H1 (cell line): ENCODE measurements at regions not wholly inside any gene's neighbourhood (a gene's known extent, or its start where the extent isn't known, plus 50 kb on each side); places are given as distances from the start of the nearest gene placed in this dataset.

Experiments
- CTCF ChIA-PET: fragments of 300-600 bp; sonication (Branson Sonifier 250); formaldehyde crosslinking; loops from one replicate; lab custom pipeline; 2021; ENCODE audit not compliant: partially characterized antibody; lab: Charles Lee
- POLR2A ChIA-PET: fragments of 300-600 bp; sonication (Branson Sonifier 250); formaldehyde crosslinking; loops from one replicate; lab custom pipeline; 2021; ENCODE audit warnings: inconsistent platforms; ENCODE audit not compliant: partially characterized antibody; lab: Charles Lee
- DNase-seq, 2 experiments: peaks; one replicate each; pipeline versions ENCODE4 v3.0.0 to v3.0.0-alpha.2; 2010 to 2022; ENCODE audit warnings: low spot score in 2 of 2, low read depth in 1 of 2, mixed read lengths in 1 of 2
- FAIRE-seq: peaks from 2 replicates; lab custom pipeline; 2011; peaks lifted over from hg19 to GRCh38; lab: Jason Lieb, UNC
- H2AFZ ChIP-seq: 2 replicates; pipeline ENCODE4 v1.8.1; 2012; ENCODE audit warnings: low read length, inconsistent platforms
- H2AK5ac ChIP-seq: 2 replicates; pipeline ENCODE4 v1.6.1; 2013; ENCODE audit warnings: low read depth, low read length
- H2BK120ac ChIP-seq: replicated peaks from 2 replicates; pipeline ENCODE3; 2013; ENCODE audit warnings: low read depth, low read length, inconsistent platforms
- H2BK12ac ChIP-seq: 2 replicates; pipeline ENCODE4 v1.6.1; 2013; ENCODE audit warnings: low read depth, low read length
- H2BK15ac ChIP-seq: 2 replicates; pipeline ENCODE4 v1.6.1; 2013; ENCODE audit warnings: low read length
- H2BK20ac ChIP-seq: 2 replicates; pipeline ENCODE4 v1.6.1; 2013; ENCODE audit warnings: low read length
- H2BK5ac ChIP-seq: 2 replicates; pipeline ENCODE4 v1.6.1; 2013; ENCODE audit warnings: low read depth, low read length
- H3K14ac ChIP-seq: 2 replicates; pipeline ENCODE4 v1.6.1; 2013; ENCODE audit warnings: inconsistent platforms; ENCODE audit not compliant: insufficient read length
- H3K18ac ChIP-seq: 2 replicates; pipeline ENCODE4 v1.6.1; 2013; ENCODE audit warnings: low read length; ENCODE audit errors: extremely low read depth
- H3K23ac ChIP-seq: 2 replicates; pipeline ENCODE4 v1.6.1; 2013; ENCODE audit warnings: inconsistent platforms; ENCODE audit not compliant: insufficient read length
- H3K23me2 ChIP-seq: 2 replicates; pipeline ENCODE4 v1.6.1; 2013; ENCODE audit warnings: low read depth, low read length
- H3K27ac ChIP-seq: 2 replicates; pipeline ENCODE4 v1.6.1; 2011; ENCODE audit warnings: low read depth, low read length, inconsistent platforms
- H3K27me3 ChIP-seq, 4 experiments: replicated peaks in 1 of 4; 1 replicate in 1 of 4; 2 replicates in 3 of 4; pipeline versions ENCODE4 v1.6.1 to v1.8.1; 2011 to 2013; ENCODE audit warnings: low read length in 3 of 4, mild to moderate bottlenecking in 3 of 4, inconsistent platforms in 2 of 4, mixed read lengths in 2 of 4, moderate library complexity in 1 of 4; ENCODE audit not compliant: control insufficient read depth in 3 of 4, insufficient read depth in 3 of 4; ENCODE audit errors: extremely low read depth in 1 of 4
- H3K36me3 ChIP-seq, 4 experiments: 2 replicates each; pipeline versions ENCODE4 v1.6.1 to v1.8.1; 2011 to 2013; ENCODE audit warnings: mild to moderate bottlenecking in 4 of 4, low read length in 3 of 4, moderate library complexity in 2 of 4, control low read depth in 1 of 4, inconsistent platforms in 1 of 4; ENCODE audit not compliant: insufficient read depth in 4 of 4, control insufficient read depth in 2 of 4
- H3K4ac ChIP-seq: replicated peaks from 2 replicates; pipeline ENCODE3; 2013; ENCODE audit warnings: low read length, low read depth, mixed read lengths, inconsistent platforms; ENCODE audit not compliant: insufficient read length
- H3K4me1 ChIP-seq, 4 experiments: replicated peaks in 1 of 4; 1 replicate in 1 of 4; 2 replicates in 3 of 4; pipeline versions ENCODE4 v1.6.1 to v1.8.1; 2011 to 2013; ENCODE audit warnings: low read length in 3 of 4, inconsistent platforms in 2 of 4, mixed read lengths in 1 of 4; ENCODE audit not compliant: insufficient read depth in 4 of 4, control insufficient read depth in 3 of 4
- H3K4me2 ChIP-seq, 2 experiments: 2 replicates each; pipeline versions ENCODE4 v1.6.1 to v1.8.1; 2011 to 2013; ENCODE audit warnings: low read depth in 2 of 2, low read length in 2 of 2, control low read depth in 1 of 2, inconsistent platforms in 1 of 2, mild to moderate bottlenecking in 1 of 2; ENCODE audit not compliant: insufficient read depth in 1 of 2
- H3K4me3 ChIP-seq, 4 experiments: fragments of 200-600, 300-600 bp in 1 of 4; sonication (generic), shearing (Covaris generic), sonication (Bioruptor Twin) in 1 of 4; 2 replicates each; pipeline versions ENCODE4 v1.5.1 to v1.8.1; 2011 to 2016; ENCODE audit warnings: low read length in 4 of 4, low read depth in 3 of 4, control low read depth in 2 of 4, inconsistent platforms in 2 of 4, mild to moderate bottlenecking in 2 of 4, mixed read lengths in 1 of 4, moderate library complexity in 1 of 4; ENCODE audit not compliant: insufficient read depth in 2 of 4; ENCODE audit errors: extremely low read depth in 1 of 4
- H3K56ac ChIP-seq: replicated peaks from 2 replicates; pipeline ENCODE3; 2013; ENCODE audit warnings: low read depth, mild to moderate bottlenecking, mixed read lengths, low read length, inconsistent platforms; ENCODE audit not compliant: insufficient read length
- H3K79me1 ChIP-seq: 2 replicates; pipeline ENCODE4 v1.6.1; 2013; ENCODE audit warnings: low read depth, low read length, control low read depth
- H3K79me2 ChIP-seq, 2 experiments: 2 replicates each; pipeline versions ENCODE4 v1.6.1 to v1.8.1; 2012 to 2013; ENCODE audit warnings: low read length in 2 of 2, mild to moderate bottlenecking in 2 of 2, inconsistent platforms in 1 of 2; ENCODE audit not compliant: insufficient read depth in 2 of 2, control insufficient read depth in 1 of 2
- H3K9ac ChIP-seq, 4 experiments: replicated peaks in 1 of 4; 1 replicate in 1 of 4; 2 replicates in 3 of 4; pipeline versions ENCODE4 v1.6.1 to v1.8.1; 2011 to 2013; ENCODE audit warnings: low read depth in 3 of 4, low read length in 3 of 4, control low read depth in 2 of 4, mild to moderate bottlenecking in 2 of 4, moderate library complexity in 2 of 4, inconsistent platforms in 1 of 4; ENCODE audit errors: extremely low read depth in 1 of 4
- H3K9me3 ChIP-seq, 2 experiments: 2 replicates each; pipeline versions ENCODE4 v1.6.1 to v1.8.1; 2012 to 2013; ENCODE audit warnings: mild to moderate bottlenecking in 2 of 2, moderate library complexity in 2 of 2, control low read depth in 1 of 2, inconsistent platforms in 1 of 2, low read depth in 1 of 2, low read length in 1 of 2, mixed read lengths in 1 of 2; ENCODE audit not compliant: insufficient read depth in 2 of 2
- H4K20me1 ChIP-seq, 2 experiments: replicated peaks in 1 of 2; 2 replicates each; pipeline versions ENCODE3 to v1.8.1; 2011 to 2013; ENCODE audit warnings: inconsistent platforms in 2 of 2, low read length in 2 of 2, mild to moderate bottlenecking in 1 of 2; ENCODE audit not compliant: insufficient read depth in 2 of 2, control insufficient read depth in 1 of 2
- H4K5ac ChIP-seq: 2 replicates; pipeline ENCODE4 v1.6.1; 2013; ENCODE audit warnings: low read length, low read depth, mixed read lengths, inconsistent platforms; ENCODE audit not compliant: insufficient read length
- H4K8ac ChIP-seq: 2 replicates; pipeline ENCODE4 v1.8.0; 2013; ENCODE audit warnings: mild to moderate bottlenecking, moderate library complexity, low read length, inconsistent platforms; ENCODE audit not compliant: insufficient read depth; ENCODE audit errors: extremely low read depth
- H4K91ac ChIP-seq: replicated peaks from 2 replicates; pipeline ENCODE3; 2013; ENCODE audit warnings: low read length, mixed read lengths, inconsistent platforms; ENCODE audit not compliant: insufficient read length
- JUN ChIP-seq: IDR thresholded peaks from 2 replicates; pipeline ENCODE4 v1.6.1; 2011; ENCODE audit warnings: low read depth, mild to moderate bottlenecking, improper control_type of control experiment, low read length
- WGBS, 2 experiments: shearing (Covaris generic) in 1 of 2; methylation state at CpG; one replicate each; pipeline versions ENCODE4 v1.1.6 to v1.1.7; 2013 to 2015; ENCODE audit warnings: low lambda C conversion rate in 2 of 2, mixed read lengths in 2 of 2, inconsistent platforms in 1 of 2, low coverage in 1 of 2, missing lambda C conversion rate in 1 of 2; ENCODE audit not compliant: insufficient replicate concordance in 2 of 2, insufficient coverage in 1 of 2, insufficient read length in 1 of 2; ENCODE audit errors: extremely low coverage in 1 of 2, missing lambda C conversion rate in 1 of 2; 5-methylcytosine and 5-hydroxymethylcytosine counted together

DNA sequence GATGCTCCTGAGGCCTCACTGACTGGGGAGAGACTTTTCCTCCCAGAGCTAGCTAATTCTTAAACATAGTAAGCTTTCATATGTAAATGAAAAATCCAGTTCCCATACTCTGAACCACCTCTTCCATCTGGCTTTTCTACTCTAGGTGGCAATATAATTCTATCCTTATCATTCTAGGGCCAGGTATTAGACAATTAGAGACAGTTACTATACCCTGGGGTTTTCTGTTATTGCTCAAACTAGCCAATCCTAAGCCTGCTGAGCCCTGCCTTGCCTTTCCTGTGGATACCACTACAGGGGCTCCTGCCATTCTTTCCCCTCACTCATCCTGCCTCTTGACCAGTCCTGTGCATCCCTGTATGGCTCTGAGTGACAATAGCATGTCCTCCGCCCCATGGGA, 552.0 kb downstream of the STIM2 start:
- Histone ChIP-seq H3K23me2 (no peaks in the 10 kb centered on the region), H2AFZ (no peak overlapping the region), H3K14ac (no peak overlapping the region), H2BK5ac (no peak overlapping the region), H3K56ac (no peak overlapping the region), H4K5ac (no peak overlapping the region), H2BK12ac (no peak overlapping the region), H3K27ac (no peak overlapping the region), H3K36me3 (no peaks in the 10 kb centered on the region; a peak in 1 of 8 replicates), H4K8ac (no peak overlapping the region), H3K4me3 (no peak overlapping the region), H3K4me1 (no peaks in the 10 kb centered on the region), H3K9me3 (peaks cover 3 to 7% of the 10 kb centered on the region in 2 experiments; a peak in 1 of 4 replicates), H4K20me1 (no peaks in the 10 kb centered on the region), H2AK5ac (no peak overlapping the region), H2BK15ac (no peak overlapping the region), H3K18ac (no peak overlapping the region), H3K79me1 (no peaks in the 10 kb centered on the region), H2BK20ac (no peak overlapping the region), H3K27me3 (no peaks in the 10 kb centered on the region), H3K4me2 (no peak overlapping the region), H3K9ac (no peak overlapping the region), H2BK120ac (no peak overlapping the region), H3K79me2 (no peaks in the 10 kb centered on the region), H4K91ac (no peak overlapping the region), H3K4ac (no peak overlapping the region), H3K23ac (no peak overlapping the region)
- WGBS, 2 experiments = 89% methylated on average over 1 of the region's 1 CpG; no CpG with 5 or more reads in 1 of the 2 experiments
- POLR2A ChIA-PET = no interaction called here
- DNase-seq (no peak), FAIRE-seq (no peak)
- CTCF ChIA-PET = no interaction called here
- no peak for TF ChIP-seq JUN
